ENCODE measurements at regions not wholly inside any gene's neighbourhood (a gene's known extent, or its start where the extent isn't known, plus 50 kb on each side); places are given as distances from the start of the nearest gene placed in this dataset.
"Not testable (repeated sequence)": the region's sequence is repeated elsewhere in the genome, so short reads cannot be mapped to it uniquely, and the experiment has no call there.

- not testable (repeated sequence) for DNase-seq; ATAC-seq (ENCODE audit: poor library complexity)
- intact Hi-C loops (cut with DNase I), result loop anchor here (10.0 kb wide), 1 partner anchor 124 kb away; no protein-coding TSS in a partner anchor
Measured at GRCh38 chr14:105708251-105709134, 182.1 kb downstream of the TMEM121 start.

- ATAC-seq (ENCODE audit: poor library complexity), result no peak
Measured at GRCh38 chr14:105709281-105710118, 183.1 kb downstream of the TMEM121 start.

GRCh38 chr14:105710119-105711043, 184.0 kb downstream of the TMEM121 start:
- intact Hi-C loops (cut with DNase I), result no loop called here
- no peak for DNase-seq
- no peak for ATAC-seq (ENCODE audit: poor library complexity)

More at GRCh38 chr14:105709281-105710118, 183.1 kb downstream of the TMEM121 start:
- DNase-seq, result no peak
- intact Hi-C loops (cut with DNase I), result loop anchor here (10.0 kb wide), 1 partner anchor 125 kb away; no protein-coding TSS in a partner anchor

- DNase-seq (no peak), ATAC-seq (ENCODE audit: poor library complexity) (no peak)
- intact Hi-C loops (cut with DNase I), result no loop called here
Measured at GRCh38 chr14:105711044-105711620, 184.7 kb downstream of the TMEM121 start.

- ATAC-seq (ENCODE audit: poor library complexity), result no peak
Measured at GRCh38 chr14:105711841-105712460, 185.6 kb downstream of the TMEM121 start.

GRCh38 chr14:105712670-105713069, 186.3 kb downstream of the TMEM121 start:
- intact Hi-C loops (cut with DNase I); DNase-seq; ATAC-seq (ENCODE audit: poor library complexity): not testable (repeated sequence)

More at GRCh38 chr14:105711841-105712460, 185.6 kb downstream of the TMEM121 start:
- intact Hi-C loops (cut with DNase I), result no loop called here
- no peak for DNase-seq

GRCh38 chr14:105713160-105713559, 186.8 kb downstream of the TMEM121 start:
- ATAC-seq (ENCODE audit: poor library complexity); DNase-seq; intact Hi-C loops (cut with DNase I): not testable (repeated sequence)

GRCh38 chr14:105713836-105714235, 187.5 kb downstream of the TMEM121 start:
- ATAC-seq (ENCODE audit: poor library complexity); DNase-seq; intact Hi-C loops (cut with DNase I): not testable (repeated sequence)

GRCh38 chr14:105718787-105719186, 192.4 kb downstream of the TMEM121 start:
- DNase-seq; intact Hi-C loops (cut with DNase I); ATAC-seq (ENCODE audit: poor library complexity): not testable (repeated sequence)

GRCh38 chr14:105720106-105720505, 193.7 kb downstream of the TMEM121 start:
- peak; percentile 22 for DNase-seq
- ATAC-seq (ENCODE audit: poor library complexity); intact Hi-C loops (cut with DNase I): not testable (repeated sequence)

GRCh38 chr14:105720852-105721601, 194.6 kb downstream of the TMEM121 start:
- intact Hi-C loops (cut with DNase I); ATAC-seq (ENCODE audit: poor library complexity): not testable (repeated sequence)
- peak; percentile 4 for DNase-seq

GRCh38 chr14:105721602-105721970, 195.2 kb downstream of the TMEM121 start:
- intact Hi-C loops (cut with DNase I); ATAC-seq (ENCODE audit: poor library complexity): not testable (repeated sequence)
- peak; percentile 32 for DNase-seq

- intact Hi-C loops (cut with DNase I); ATAC-seq (ENCODE audit: poor library complexity): not testable (repeated sequence)
- DNase-seq, result peak; percentile 32
Measured at GRCh38 chr14:105721996-105722709, 195.8 kb downstream of the TMEM121 start.

- ATAC-seq (ENCODE audit: poor library complexity); intact Hi-C loops (cut with DNase I): not testable (repeated sequence)
- DNase-seq, result peak; percentile 25
Measured at GRCh38 chr14:105723271-105723670, 196.9 kb downstream of the TMEM121 start.

GRCh38 chr14:105723776-105724175, 197.4 kb downstream of the TMEM121 start:
- ATAC-seq (ENCODE audit: poor library complexity); intact Hi-C loops (cut with DNase I): not testable (repeated sequence)
- peak; percentile 13 for DNase-seq

- ATAC-seq (ENCODE audit: poor library complexity); intact Hi-C loops (cut with DNase I); DNase-seq: not testable (repeated sequence)
Measured at GRCh38 chr14:105729825-105730368, 203.5 kb downstream of the TMEM121 start.

All from Right ventricle myocardium superior (tissue), 1 donor.